SK-N-SH treated with all-trans-retinoic acid at 6 μM for 48 hours (cell line): ENCODE measurements at regions not wholly inside any gene's neighbourhood (a gene's known extent, or its start where the extent isn't known, plus 50 kb on each side); places are given as distances from the start of the nearest gene placed in this dataset.

Source experiments
- ATAC-seq: fragments of 200-7000 bp; cut with Tn5 transposase; 3 replicates; pipeline ENCODE4 v1.9.1; 2020; ENCODE audit warnings: mild to moderate bottlenecking, moderate library complexity
- ARNTL ChIP-seq: fragments of 450-650 bp; formaldehyde crosslinking; IDR thresholded peaks from 2 replicates; pipeline ENCODE4 v1.5.0; 2020; ENCODE audit warnings: low read depth, mild to moderate bottlenecking, moderate library complexity, borderline replicate concordance
- BACH2 ChIP-seq: fragments of 250-450 bp; sonication (Bioruptor Pico); IDR thresholded peaks from 2 replicates; pipeline ENCODE4 v1.9.0; 2021; ENCODE audit warnings: mild to moderate bottlenecking, borderline replicate concordance
- CREB5 ChIP-seq: fragments of 250-450 bp; sonication (Bioruptor Pico); IDR thresholded peaks from 2 replicates; pipeline ENCODE4 v1.5.1; 2020; ENCODE audit warnings: low read depth, mild to moderate bottlenecking, moderate library complexity
- CSDC2 ChIP-seq: fragments of 250-450 bp; sonication (Bioruptor Pico); IDR thresholded peaks from 2 replicates; pipeline ENCODE4 v1.5.0; 2020; ENCODE audit warnings: mild to moderate bottlenecking, moderate library complexity
- ESRRG ChIP-seq: fragments of 250-450 bp; sonication (Bioruptor Pico); IDR thresholded peaks from 2 replicates; pipeline ENCODE4 v1.6.1; 2021; ENCODE audit warnings: mild to moderate bottlenecking
- GLIS3 ChIP-seq: fragments of 250-450 bp; sonication (Bioruptor Pico); IDR thresholded peaks from 2 replicates; pipeline ENCODE4 v1.5.0; 2020; ENCODE audit warnings: mild to moderate bottlenecking, moderate library complexity
- ISL1 ChIP-seq: fragments of 250-450 bp; sonication (Bioruptor Pico); IDR thresholded peaks from 2 replicates; pipeline ENCODE4 v2.1.2; 2022; ENCODE audit warnings: mild to moderate bottlenecking, moderate library complexity
- OSR1 ChIP-seq: fragments of 250-450 bp; sonication (Bioruptor Pico); IDR thresholded peaks from 2 replicates; pipeline ENCODE4 v1.8.0; 2022; ENCODE audit warnings: moderate library complexity, mild to moderate bottlenecking, inconsistent platforms
- PATZ1 ChIP-seq: fragments of 250-450 bp; sonication (Bioruptor Pico); IDR thresholded peaks from 2 replicates; pipeline ENCODE4 v1.8.0; 2020; ENCODE audit warnings: mild to moderate bottlenecking, moderate library complexity, borderline replicate concordance
- POU6F1 ChIP-seq: fragments of 250-450 bp; sonication (Bioruptor Pico); IDR thresholded peaks from 2 replicates; pipeline ENCODE4 v1.8.0; 2021; ENCODE audit warnings: low read depth, mild to moderate bottlenecking, moderate library complexity, borderline replicate concordance
- PPARA ChIP-seq: fragments of 250-450 bp; sonication (Bioruptor Pico); IDR thresholded peaks from 2 replicates; pipeline ENCODE4 v1.5.0; 2020; ENCODE audit warnings: mild to moderate bottlenecking, borderline replicate concordance
- SNAI2 ChIP-seq: fragments of 250-450 bp; sonication (Bioruptor Pico); IDR thresholded peaks from 2 replicates; pipeline ENCODE4 v1.5.0; 2020; ENCODE audit warnings: mild to moderate bottlenecking, moderate library complexity
- TOX ChIP-seq: fragments of 250-450 bp; sonication (Bioruptor Pico); IDR thresholded peaks from 2 replicates; pipeline ENCODE4 v1.8.0; 2021; ENCODE audit warnings: mild to moderate bottlenecking, moderate library complexity, borderline replicate concordance
- TSHZ2 ChIP-seq: fragments of 250-450 bp; sonication (Bioruptor Pico); IDR thresholded peaks from 2 replicates; pipeline ENCODE4 v1.5.0; 2020; ENCODE audit warnings: mild to moderate bottlenecking, moderate library complexity
- ZC3H10 ChIP-seq: fragments of 250-450 bp; sonication (Bioruptor Pico); IDR thresholded peaks from 2 replicates; pipeline ENCODE4 v1.5.1; 2021; ENCODE audit warnings: mild to moderate bottlenecking, moderate library complexity
- ZFP3 ChIP-seq: fragments of 250-450 bp; sonication (Bioruptor Pico); IDR thresholded peaks from 2 replicates; pipeline ENCODE4 v1.5.0; 2020; ENCODE audit warnings: mild to moderate bottlenecking, moderate library complexity
- ZNF565 ChIP-seq: fragments of 450-650 bp; formaldehyde crosslinking; conservative IDR thresholded peaks from 2 replicates; pipeline ENCODE4 v1.5.0; 2020; ENCODE audit warnings: low read depth, mild to moderate bottlenecking, moderate library complexity
- ZNF8 ChIP-seq: fragments of 450-650 bp; formaldehyde crosslinking; IDR thresholded peaks from 2 replicates; pipeline ENCODE4 v1.5.0; 2020; ENCODE audit warnings: mild to moderate bottlenecking, moderate library complexity

- TF ChIP-seq PATZ1 (CRISPR knock-in tag), result no peak
- no peak for TF ChIP-seq ZNF565 (CRISPR knock-in tag)
- TF ChIP-seq CSDC2 (CRISPR knock-in tag), result no peak
- no peak for TF ChIP-seq ZFP3
- TF ChIP-seq TSHZ2, result no peak
Observed at GRCh38 chr14:87045246-87045645, 947.7 kb downstream of the GALC start (continued).

- ATAC-seq, result no peak
- no peak for TF ChIP-seq ZFP3
- no peak for TF ChIP-seq SNAI2 (CRISPR knock-in tag)
- no peak for TF ChIP-seq OSR1 (CRISPR knock-in tag)
- TF ChIP-seq ZC3H10, result no peak
- no peak for TF ChIP-seq GLIS3 (CRISPR knock-in tag)
- no peak for TF ChIP-seq BACH2 (CRISPR knock-in tag)
- no peak for TF ChIP-seq PPARA (CRISPR knock-in tag)
- no peak for TF ChIP-seq ISL1
- no peak for TF ChIP-seq TOX (CRISPR knock-in tag)
Observed at GRCh38 chr14:87044807-87045206, 948.2 kb downstream of the GALC start.

- ATAC-seq, result no peak
- TF ChIP-seq TOX (CRISPR knock-in tag) (no peak), ARNTL (CRISPR knock-in tag) (no peak)
Observed at GRCh38 chr14:87043667-87044200, 949.2 kb downstream of the GALC start.

- ATAC-seq, result no peak
- no peak for TF ChIP-seq ESRRG (CRISPR knock-in tag)
- TF ChIP-seq BACH2 (CRISPR knock-in tag), result no peak
- no peak for TF ChIP-seq CREB5 (CRISPR knock-in tag)
- TF ChIP-seq TSHZ2, result no peak
- no peak for TF ChIP-seq ZNF8 (CRISPR knock-in tag)
- no peak for TF ChIP-seq ARNTL (CRISPR knock-in tag)
- no peak for TF ChIP-seq ISL1
- TF ChIP-seq TOX (CRISPR knock-in tag), result no peak
- TF ChIP-seq POU6F1 (CRISPR knock-in tag), result no peak
Observed at GRCh38 chr14:87042354-87042753, 950.6 kb downstream of the GALC start.
